ENCODE measurements at regions not wholly inside any gene's neighbourhood (a gene's known extent, or its start where the extent isn't known, plus 50 kb on each side); places are given as distances from the start of the nearest gene placed in this dataset.
A peak's percentile ranks its signal among the peaks of the same experiment; 100 is the strongest.
"Not testable (repeated sequence)": the region's sequence is repeated elsewhere in the genome, so short reads cannot be mapped to it uniquely, and the experiment has no call there.

GRCh38 chr10:38209332-38209731 lies 115.2 kb downstream of the ZNF37A start:
- no peak for DNase-seq

DNA sequence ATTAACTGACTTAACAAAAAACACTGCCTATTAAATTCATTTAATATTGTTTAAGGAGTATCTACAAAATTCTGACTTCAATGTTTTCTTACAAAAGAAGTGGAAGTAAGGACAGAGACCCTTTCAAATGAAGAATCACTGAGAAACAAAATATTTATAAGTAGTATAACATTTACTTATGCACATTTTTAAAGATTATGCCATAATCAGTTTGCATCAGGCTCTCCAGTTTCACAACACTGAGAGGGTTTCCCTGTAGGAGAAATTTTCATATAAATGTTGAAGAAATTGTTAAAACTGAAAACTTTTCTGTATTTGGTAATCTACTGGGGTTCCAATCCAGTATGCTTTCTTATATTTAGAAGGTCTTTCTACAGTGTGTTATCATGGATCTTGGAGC lies 115.6 kb downstream of the ZNF37A start:
- not testable (repeated sequence) for DNase-seq

DNA sequence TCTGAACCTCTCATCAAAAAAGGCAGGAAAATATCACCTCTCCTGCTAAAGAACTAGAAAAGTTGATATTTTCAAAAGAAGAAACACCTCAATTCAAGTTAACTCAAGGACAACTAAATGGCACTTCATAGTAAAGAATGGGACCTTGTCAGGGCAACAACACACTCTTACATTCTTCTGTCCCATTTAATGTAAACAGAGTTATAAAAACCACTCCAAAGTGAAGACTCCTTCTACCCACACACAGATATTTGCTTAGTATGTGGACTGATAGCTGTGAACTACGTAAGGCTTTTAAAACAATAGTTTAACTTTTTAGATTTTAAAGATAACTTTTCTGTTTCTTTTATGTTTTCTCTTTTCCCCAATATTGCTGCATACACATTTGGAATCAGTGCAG lies 118.3 kb downstream of the ZNF37A start:
- no peak for DNase-seq

DNA sequence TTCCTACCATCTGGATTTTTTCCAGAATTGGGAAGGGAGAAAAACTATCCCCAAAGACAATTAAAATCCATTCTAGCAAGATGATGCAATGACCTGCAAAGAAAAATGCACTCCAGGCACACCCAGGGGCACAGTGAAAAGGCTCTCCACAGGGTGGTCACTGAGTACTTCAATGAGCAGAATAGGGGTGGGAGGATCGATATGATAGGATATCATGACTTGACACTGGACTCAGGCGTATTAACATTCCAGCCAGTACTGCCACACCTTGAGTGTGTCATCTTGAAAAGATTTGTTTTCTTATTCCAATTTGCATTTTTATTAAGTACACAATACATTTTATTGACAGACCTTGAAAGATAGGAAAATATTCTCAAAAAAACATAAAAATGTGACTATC lies 132.2 kb downstream of the ZNF37A start:
- DNase-seq = no peak

DNA sequence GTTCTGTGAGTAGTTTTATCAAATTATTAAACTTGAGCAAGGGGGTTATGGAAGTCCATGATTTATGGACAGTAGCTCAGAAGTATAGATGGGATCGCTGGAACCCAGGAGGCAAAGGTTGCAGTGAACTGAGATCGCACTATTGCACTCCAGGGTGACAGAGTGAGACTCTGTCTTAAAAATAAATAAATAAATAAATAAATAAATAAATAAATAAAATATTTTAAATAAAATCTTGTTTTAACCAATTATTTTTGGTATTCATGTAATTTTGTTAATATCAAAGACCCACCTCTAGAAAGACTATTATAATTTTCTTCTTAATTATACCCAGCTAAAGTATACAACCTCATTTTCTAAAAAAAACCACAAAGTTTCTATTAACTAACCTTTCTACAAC lies 134.3 kb downstream of the ZNF37A start:
- no peak for DNase-seq

- DNase-seq = not testable (repeated sequence)
Observed at GRCh38 chr10:38238479-38238878, 144.3 kb downstream of the ZNF37A start.

DNA sequence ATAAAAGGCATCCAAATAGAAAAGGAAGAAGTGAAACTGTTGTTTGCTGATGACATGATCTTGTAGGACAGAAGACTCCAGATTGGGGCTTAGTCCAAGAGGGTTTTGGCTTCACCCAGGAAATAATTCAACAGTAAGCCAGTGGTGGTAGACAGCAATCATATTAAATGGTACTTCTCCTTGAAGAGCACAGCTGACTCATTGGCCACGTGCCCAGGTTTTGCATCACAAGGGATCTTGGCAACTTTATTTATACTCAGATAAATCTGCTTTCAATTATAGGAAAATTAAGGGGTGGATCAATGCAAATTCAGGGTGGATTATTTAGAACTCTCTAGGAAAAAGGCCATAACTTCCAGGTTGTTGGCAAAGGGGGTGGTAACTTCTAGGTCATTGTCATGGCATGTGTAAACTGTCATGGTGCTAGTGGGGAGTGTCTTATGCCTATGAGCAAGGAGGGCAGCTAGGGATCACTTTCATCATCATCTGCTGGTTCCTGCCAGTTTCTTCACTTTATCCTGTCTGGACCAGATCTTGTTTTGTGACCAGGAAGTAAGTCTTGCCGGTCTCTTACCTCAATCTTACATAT lies 148.0 kb downstream of the ZNF37A start:
- DNase-seq = not testable (repeated sequence)

DNA sequence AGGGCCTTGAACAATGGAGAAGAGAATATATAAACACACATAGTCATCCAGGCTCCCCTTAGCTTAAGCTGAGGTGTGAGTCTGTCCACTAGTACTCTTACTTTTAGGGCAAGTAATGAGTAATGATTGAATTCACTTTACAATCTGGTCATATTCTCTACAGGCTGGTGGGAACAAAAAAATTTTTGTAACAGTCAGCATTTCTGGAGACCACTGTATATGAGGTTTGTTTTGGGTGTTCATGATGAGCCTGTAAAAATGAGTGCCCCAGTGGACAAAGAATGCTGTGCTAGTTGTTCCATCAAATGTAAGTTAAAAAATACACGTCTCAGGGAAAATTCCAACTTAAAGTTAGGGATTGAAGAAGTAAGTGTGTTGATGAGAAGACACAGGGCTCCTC lies 154.0 kb downstream of the ZNF37A start:
- DNase-seq = not testable (repeated sequence)

DNA sequence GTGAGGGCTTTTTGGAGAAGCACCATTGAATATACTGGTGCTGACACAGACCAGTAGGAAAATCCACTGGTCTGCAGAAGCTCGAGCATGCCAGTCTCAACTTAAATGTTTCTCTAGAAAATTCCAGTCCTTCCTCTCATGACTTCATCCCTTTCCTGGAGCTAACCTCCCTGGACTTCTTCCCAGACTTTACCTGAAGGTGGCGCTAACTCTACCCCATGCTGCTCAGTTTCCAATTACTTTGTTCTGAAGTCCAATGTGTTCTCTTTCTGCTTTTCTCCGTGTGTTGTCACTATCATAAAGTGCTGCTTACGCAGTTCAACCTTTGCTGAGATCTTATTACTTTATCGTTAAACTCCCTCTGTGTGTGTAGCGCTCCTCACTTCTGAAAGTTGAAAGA lies 158.4 kb downstream of the ZNF37A start:
- not testable (repeated sequence) for DNase-seq

DNA sequence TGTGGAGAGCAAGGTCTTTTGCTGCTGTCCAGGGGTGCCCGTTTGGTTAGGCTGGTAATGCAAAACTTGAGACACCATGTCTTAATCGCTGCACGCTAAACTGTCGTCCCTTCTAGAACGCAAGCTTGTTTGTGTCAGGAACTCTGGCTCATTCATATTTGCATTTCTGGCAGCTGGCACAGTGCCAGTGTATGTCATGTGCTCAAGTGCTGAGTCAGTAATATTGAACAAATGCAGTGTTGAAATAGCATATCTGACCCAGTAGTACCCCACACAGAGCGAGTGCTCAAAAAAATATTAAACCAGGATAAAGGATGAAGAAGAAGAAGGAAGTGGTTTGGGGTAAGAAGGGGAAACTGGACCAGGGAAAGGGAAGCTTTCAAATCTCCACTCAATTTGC lies 173.4 kb downstream of the ZNF37A start:
- DNase-seq = not testable (repeated sequence)

GRCh38 chr10:38271031-38271430 lies 176.9 kb downstream of the ZNF37A start:
- DNase-seq = not testable (repeated sequence)

DNA sequence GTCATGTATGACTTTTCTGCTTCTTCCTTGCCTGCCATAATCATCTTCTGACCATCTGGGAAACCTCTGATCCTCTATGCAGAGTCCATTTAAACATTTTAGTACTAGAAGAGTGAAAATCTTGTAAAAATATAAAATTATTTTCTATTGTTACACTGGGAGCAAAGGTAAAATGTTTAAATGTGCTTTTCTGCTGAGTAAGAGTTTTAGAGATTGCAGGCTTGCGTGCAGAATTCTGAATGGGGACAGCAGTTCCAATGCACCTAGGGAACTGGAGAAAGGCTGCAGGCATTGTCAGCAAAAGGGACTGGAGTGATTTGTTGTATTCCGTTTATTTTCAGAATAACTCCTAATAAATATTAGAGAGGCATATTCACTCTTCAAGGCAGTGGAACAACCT lies 180.7 kb downstream of the ZNF37A start:
- DNase-seq = not testable (repeated sequence)

DNA sequence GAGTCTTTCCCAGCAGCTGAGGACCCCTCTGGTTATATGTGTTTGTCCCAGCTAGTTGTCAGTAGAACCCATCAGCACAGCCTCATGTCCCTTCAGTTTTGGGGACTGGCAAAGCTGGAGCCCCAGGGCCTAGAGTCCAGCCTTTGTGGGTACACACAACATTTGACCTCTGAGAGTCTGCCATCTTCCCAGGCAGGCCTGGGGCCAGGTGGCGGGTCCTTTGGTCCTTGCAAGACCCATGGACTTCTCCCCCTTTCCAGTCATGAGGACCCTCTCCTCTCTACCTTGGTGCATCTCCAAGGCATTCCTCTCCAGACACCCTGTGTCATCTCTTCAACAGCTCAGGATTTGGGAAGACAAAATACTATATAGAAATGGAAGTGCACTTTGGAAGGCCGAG lies 198.4 kb downstream of the ZNF37A start:
- not testable (repeated sequence) for DNase-seq

- not testable (repeated sequence) for DNase-seq
Observed at GRCh38 chr10:38310111-38310510, 216.0 kb downstream of the ZNF37A start.

GRCh38 chr10:38315090-38315805 lies 221.1 kb downstream of the ZNF37A start:
- DNase-seq = not testable (repeated sequence)

GRCh38 chr10:38321393-38321792 lies 227.3 kb downstream of the ZNF37A start:
- not testable (repeated sequence) for DNase-seq

DNA sequence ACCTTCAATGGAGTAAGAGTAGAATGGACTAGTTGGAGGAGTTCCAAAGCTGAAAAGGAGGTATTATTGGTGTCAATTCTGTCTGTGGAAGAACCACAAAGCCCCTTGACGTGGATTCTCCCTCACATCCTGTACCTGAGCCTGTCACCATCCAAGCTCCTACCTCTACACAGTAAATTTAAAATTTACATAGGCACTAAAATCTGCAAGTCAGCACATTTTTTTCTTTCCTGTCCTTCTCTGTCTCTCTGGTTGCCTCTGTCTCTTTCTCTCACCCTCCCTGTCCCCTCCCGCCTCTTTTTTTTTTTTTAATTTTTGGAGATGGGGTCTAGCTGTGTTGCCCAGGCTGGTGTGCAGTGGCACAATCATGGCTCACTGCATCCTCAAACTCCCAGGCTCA lies 236.2 kb downstream of the ZNF37A start:
- not testable (repeated sequence) for DNase-seq

- not testable (repeated sequence) for DNase-seq
Observed at GRCh38 chr10:38331106-38331505, 237.0 kb downstream of the ZNF37A start.

GRCh38 chr10:38333699-38334098 lies 239.6 kb downstream of the ZNF37A start:
- not testable (repeated sequence) for DNase-seq

DNA sequence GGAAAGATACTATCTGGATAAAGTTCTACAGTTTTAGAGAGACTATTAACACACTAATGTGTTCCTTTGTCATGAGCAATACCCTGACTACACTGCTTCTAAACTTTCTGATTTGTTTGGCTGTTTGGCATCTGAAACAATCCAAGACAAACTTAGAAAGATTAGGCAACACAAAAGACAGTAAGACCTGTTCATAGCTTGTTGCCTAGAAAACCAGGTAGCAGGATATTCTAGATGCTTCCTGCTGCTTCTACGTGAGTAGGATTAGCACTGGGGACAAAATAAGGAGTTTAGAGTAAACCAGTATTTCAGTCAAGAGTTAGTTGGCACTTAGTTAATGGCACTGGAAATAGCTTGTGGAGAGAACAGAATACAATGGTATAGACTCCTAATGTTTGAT lies 256.5 kb downstream of the ZNF37A start:
- not testable (repeated sequence) for DNase-seq

DNA sequence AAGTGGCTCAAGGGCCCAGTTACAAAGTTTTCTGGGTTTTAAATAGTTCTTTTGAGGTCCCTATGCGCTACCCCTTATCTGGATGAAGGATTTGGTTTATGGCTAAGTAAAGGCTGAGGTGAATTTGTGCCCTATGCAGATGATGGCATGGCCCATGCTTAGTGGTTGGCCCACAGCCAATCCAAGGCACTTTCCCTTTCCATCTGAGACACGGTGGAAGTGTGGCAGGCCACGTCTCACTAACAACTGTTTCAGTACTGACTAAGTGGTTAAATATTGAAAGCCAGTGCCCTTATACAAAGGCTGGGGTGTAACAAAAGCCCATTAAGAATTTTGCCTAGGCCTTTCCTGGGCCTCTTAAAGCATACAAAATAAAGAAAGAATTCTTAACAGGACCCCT lies 260.3 kb downstream of the ZNF37A start:
- DNase-seq = not testable (repeated sequence)

DNA sequence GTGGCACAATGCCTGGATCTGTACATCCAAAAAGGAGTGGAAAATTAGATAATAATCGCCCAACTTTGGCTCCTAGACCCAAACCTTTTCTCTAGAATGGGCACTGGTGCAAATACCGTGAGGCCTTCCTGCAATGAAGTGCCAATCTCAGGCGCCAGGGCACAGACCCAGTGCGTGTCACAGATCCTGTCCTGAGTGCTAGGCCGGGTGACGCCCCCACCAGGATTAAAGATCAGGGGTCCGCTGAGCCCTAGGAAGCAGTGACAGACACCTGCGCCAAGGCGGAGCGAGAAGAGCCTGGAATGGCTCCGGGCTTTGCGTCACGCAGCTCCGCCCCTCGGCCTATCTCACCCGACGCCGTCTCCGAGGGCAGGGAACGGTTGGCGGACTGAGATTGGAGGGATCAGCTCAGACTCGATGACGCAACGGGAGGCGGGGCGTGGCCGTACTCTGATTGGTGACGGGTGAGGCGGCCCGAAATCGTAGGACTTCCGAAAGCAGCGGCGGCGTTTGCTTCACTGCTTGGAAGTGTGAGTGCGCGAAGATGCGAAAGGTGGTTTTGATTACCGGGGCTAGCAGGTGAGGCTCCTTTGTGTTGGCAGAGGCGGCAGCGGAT lies 261.9 kb downstream of the ZNF37A start:
- DNase-seq = peak; percentile 74

DNA sequence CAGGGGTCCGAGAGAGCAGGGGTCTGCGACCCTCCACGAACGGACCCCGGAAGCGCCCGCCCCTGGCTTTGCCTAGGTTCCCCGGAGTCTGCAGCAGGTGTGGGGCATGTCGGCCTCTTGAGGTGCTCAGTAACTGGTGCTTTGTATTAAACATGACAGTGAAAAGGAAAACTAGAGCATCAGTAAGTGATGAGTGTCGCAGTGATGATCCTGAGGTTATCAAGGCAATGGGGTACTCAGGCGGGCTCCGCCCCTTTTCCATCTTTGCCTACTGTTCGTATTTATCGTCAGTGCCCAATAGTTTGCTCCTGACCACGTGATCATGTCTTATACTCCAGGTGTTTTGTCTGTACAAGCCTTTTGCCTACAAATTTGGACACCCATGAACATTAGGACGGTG lies 262.4 kb downstream of the ZNF37A start:
- DNase-seq = not testable (repeated sequence)

- DNase-seq = not testable (repeated sequence)
Observed at GRCh38 chr10:38362514-38362913, 268.4 kb downstream of the ZNF37A start.

All from activated effector memory CD4-positive, alpha-beta T cell treated with Interleukin-2 at 50 U/mL for 16 hours (primary cell).